Daoy (cell line): ENCODE measurements at regions not wholly inside any gene's neighbourhood (a gene's known extent, or its start where the extent isn't known, plus 50 kb on each side); places are given as distances from the start of the nearest gene placed in this dataset.
"Not testable (repeated sequence)": the region's sequence is repeated elsewhere in the genome, so short reads cannot be mapped to it uniquely, and the experiment has no call there.

Experiments
- DNase-seq: peaks from one replicate; pipeline ENCODE4 v3.0.0-alpha.2; 2015; ENCODE audit warnings: low read depth

GRCh38 chr13:84865783-84866221 is 933.4 kb downstream of the SLITRK6 start:
- DNase-seq, result no peak

DNA sequence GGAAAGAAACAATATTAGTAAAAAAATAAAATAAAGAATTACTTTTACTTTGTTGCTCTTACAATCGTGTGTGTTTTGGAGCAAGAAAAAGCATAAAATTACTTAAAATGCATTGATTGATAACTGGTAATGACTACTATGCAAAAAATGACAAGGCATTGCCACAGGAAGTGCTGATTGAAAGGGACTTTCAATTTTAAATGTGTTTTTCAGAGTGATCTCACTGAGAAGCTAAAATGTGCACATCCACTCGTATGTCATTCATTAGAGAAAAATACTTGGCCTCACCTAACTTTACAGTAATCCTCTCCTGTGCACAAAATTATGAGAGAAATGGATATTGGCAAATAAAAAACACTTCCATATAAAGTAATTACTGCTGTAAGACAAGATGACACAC is 934.9 kb downstream of the SLITRK6 start:
- DNase-seq, result no peak

DNA sequence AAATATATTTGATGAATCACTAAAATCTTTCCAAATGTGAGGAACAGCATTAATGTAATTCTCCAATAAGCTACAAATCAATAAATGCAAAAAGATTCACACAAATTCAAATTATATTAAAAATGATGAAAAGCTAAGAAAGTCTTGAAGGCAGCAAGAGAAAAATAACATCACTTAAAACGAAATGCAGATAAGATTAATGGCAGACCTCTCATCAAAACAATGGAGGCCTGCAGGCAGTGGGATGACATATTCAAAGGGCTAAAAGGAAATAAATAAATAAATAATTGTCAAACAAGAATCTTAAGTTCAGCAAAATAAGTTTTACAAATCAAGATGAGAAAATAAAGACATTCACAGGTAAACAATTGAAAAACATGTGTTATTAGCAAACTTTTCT is 952.1 kb downstream of the SLITRK6 start:
- DNase-seq, result no peak

DNA sequence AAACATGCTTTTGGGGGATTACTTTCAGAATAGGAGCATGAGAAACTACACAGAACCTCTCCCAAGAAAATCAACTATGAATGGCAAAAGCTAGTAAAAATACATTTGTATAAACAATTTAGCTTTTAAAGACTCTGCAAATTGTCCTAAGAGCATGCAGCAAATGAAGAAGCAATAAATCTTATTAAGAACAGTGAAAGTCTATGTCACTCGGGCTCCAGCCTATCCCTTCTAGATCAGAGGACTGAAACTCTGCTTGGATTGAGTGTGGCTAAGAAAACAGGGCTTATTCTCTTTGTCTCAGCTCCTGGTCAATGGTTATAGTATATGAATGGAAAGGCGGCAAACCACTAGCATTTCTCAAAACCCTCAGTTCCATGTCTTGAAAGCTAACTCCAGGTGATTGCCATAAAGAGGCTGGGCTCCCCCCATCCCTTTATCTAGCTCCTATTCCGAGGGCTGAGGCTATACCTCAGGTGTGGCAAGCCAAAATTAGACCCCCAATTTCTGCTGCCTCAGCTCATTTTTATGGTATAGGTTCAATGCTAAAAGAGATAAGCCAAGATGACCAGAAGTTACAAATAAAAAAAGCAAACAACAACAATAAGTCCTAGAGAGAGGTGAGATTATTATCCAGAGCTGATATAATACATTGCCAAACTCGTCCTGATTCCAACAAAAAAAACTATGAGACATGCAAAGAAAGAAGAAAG is 953.2 kb downstream of the SLITRK6 start:
- no peak for DNase-seq

DNA sequence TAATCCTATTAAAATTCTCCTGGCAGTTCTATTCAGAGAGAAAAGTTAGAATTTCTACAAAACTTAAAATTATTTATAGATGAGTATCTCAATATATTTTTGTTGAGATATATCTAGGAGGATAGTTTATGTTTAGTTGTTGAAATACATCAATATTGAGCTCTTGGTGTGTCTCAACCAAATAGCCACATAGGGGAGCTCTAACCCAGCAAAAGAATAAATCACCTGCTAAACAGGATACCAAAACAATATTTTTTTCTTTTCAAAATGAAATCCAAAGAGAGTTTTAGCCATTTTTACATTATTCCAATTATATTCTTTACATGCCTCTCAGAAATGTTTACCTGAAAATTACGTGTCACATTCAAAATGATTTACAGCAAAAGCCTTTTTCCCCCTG is 954.7 kb downstream of the SLITRK6 start:
- no peak for DNase-seq

- DNase-seq, result no peak
Observed at GRCh38 chr13:84843368-84843767, 955.9 kb downstream of the SLITRK6 start.

DNA sequence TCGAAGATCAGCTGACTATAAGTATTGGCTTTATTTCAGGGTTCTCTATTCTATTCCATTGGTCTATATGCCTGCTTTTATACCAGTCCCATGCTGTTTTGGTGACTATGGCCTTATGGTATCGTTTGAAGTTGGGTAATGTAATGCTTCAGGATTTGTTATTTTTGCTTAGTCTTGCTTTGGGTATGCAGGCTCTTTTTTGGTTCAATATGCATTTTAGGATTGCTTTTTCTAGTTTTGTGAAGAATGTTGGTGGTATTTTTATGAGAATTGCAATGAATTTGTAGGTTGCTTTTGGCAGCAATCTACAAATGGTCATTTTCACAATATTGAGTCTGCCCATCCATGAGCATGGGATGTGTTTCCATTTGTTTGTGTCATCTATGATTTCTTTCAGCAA is 951.9 kb upstream of the SLITRK1 start:
- DNase-seq, result no peak

DNA sequence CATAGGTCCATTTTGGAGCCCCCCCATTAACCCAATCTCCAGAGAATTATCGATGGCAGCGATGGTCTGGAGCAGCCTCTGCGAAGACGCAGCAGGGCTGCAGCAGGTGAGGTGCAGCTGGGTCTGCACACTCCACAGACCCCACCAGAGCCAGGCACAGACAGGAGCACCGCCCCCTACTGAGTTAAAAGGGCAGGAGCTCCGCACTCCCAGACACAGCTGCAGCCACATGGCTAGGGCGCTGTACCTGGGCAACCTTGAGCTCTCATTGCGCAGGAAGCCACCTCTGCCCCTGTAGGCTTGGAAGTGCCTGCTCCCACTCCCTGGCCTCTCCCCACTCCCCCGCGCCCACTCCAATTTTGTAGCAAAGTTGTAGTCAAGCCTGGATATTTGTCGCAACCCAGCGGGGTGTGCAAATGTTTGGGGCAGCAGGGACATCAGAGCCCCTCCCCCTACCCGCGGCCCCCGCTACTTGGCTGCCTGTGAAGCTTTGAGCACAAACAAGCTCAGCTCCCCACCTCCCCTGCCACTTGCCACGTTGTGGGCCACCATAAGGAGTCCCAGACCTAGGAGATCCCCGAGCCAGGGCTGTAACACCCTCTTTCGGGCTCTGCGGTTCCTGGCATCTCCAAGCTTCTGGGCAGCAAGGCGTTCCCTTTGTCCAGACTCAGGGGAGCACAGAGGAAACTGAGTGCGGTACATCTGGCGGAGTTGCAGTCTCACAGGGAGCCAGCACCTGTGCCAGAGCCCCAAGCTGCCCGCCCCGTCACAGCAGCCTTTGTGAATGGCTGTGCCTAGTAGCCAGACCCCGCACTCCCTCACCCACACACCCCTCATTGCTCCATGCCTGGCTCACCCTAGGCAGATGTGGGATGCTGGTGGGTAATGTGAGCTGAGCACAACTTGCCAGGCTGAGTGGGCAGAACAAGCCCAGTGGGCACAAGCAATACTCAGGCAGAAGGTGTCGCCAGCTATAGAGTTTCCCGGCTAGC is 949.7 kb upstream of the SLITRK1 start:
- DNase-seq, result no peak

GRCh38 chr13:84823528-84823927 is 941.3 kb upstream of the SLITRK1 start:
- no peak for DNase-seq

GRCh38 chr13:84821261-84821660 is 939.0 kb upstream of the SLITRK1 start:
- DNase-seq, result no peak

GRCh38 chr13:84816567-84817105 is 934.4 kb upstream of the SLITRK1 start:
- DNase-seq, result no peak

DNA sequence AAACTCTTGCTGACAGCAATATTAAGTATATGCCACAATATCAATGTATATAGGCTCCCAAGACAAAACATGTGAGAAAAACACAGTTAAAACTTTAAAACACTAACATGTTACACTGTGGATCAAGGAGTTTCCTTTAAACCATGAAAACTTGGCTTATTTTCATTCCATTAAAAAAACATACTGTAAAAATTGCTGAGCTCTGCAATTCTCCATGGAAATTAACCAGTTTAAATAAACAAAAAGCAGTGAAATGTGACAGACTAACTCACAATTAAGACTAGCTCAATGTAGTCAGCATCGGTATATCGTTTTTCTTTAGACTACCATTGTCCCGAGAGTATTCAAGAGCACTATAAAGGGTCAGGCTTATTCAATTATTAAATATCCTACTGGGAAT is 930.5 kb upstream of the SLITRK1 start:
- DNase-seq, result no peak

GRCh38 chr13:84812078-84812477 is 929.8 kb upstream of the SLITRK1 start:
- no peak for DNase-seq

DNA sequence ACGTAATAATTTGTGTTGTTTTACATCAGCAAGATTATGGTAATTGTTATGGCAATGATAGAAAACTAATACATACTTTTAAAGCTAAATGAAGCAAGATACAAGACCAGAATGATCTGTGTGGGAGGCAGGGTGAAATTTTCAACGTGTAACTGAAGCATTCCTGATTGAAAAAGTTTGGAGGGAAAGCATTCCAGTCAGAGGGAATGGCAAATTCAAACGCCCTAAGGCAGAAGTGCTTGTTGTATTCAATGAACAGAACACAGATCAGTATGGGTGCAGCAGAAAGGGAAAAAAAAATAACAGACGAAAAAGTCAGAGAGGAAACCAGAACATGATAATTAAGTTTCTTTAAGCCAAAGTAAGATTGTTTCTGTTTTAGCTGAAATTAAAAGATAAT is 928.5 kb upstream of the SLITRK1 start:
- no peak for DNase-seq

- DNase-seq, result no peak
Observed at GRCh38 chr13:84802073-84802472, 919.8 kb upstream of the SLITRK1 start.

DNA sequence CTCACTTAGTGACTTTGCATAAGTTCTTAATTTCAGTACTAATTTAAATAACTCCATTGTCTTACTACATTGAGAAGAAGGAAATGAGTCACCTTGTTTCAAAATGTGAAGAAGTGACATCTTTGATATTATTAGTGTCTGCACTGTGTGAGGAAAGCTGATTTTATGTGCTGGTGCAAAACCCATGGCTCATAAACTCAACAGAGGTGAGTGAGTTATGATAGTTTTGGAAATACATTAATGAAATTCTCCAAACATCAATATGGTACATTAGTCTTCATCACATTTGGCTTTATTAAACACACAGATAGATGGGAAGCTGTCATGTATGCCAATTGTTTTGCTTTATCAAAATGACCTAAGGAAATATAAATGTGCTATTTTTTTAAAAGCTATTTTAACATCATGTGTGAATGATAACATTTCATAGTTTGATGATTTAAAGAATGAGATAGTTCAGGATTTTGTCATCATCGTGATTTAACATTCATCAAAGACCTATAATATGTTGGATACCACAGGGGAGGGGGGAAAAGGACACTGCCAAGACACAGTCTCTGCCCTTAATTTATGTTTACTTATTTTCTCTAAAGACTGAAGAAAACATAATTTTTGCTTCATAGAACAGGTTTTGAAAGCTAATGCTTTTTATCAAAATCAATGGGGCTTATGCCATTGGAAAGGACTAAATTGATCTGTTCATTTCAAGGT is 902.3 kb upstream of the SLITRK1 start:
- no peak for DNase-seq

GRCh38 chr13:84777316-84777715 is 895.0 kb upstream of the SLITRK1 start:
- no peak for DNase-seq

- DNase-seq, result no peak
Observed at GRCh38 chr13:84776593-84776992, 894.3 kb upstream of the SLITRK1 start.

DNA sequence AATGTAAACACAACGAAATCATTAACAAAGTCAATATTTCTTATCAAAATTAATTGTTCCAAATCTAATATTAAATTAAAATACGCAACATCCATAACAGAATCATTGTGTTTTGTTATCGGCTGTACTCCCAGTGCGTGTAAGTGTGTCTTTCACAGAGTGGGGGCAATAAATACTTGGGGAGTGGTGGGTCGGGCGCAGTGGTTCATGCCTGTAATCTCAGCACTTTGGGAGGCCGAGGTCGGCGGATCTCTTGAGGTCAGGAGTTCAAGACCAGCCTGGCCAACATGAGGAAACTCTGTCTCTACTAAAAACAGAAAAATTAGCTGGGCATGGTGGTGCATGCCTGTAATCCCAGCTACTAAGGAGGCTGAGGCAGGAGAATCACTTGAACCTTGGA is 893.6 kb upstream of the SLITRK1 start:
- not testable (repeated sequence) for DNase-seq

DNA sequence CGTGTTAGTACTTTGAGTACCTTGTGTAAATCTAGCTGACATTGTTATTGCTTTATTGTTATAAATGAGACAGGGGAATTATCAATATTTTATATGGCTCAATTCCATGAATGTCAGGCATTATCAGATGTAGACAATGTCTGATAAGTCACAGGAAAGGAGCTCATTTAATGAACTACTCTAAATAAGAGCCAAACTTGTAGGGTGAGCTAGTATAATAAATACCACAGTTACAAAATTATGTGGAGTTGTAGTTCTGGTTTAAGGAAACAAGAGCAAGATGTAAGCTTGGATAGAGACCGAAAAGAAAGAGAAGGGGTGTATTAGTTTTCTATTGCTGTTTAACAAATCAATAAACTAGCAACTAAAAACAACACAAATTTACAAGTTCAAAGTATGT is 891.8 kb upstream of the SLITRK1 start:
- no peak for DNase-seq

GRCh38 chr13:84760956-84761355 is 878.7 kb upstream of the SLITRK1 start:
- no peak for DNase-seq

- no peak for DNase-seq
Observed at GRCh38 chr13:84749126-84749525, 866.9 kb upstream of the SLITRK1 start.
